Mammary epithelial cell (primary cell): ENCODE measurements at regions not wholly inside any gene's neighbourhood (a gene's known extent, or its start where the extent isn't known, plus 50 kb on each side); places are given as distances from the start of the nearest gene placed in this dataset.

Experiments used
- EZH2 ChIP-seq: IDR thresholded peaks from 2 replicates; pipeline ENCODE4 v1.6.1; 2012; ENCODE audit warnings: low read length, inconsistent platforms, borderline replicate concordance
- TF ChIP-seq, protein P1 (sequence below), 2 donors: IDR thresholded peaks in 1 of 2; conservative IDR thresholded peaks in 1 of 2; 2 replicates each; pipeline ENCODE4 v1.5.1; 2011 to 2012; ENCODE audit warnings: inconsistent platforms in 2 of 2, low read length in 2 of 2, mild to moderate bottlenecking in 2 of 2, control low read depth in 1 of 2, low read depth in 1 of 2; ENCODE audit not compliant: insufficient read depth in 1 of 2; ENCODE audit errors: extremely low read depth in 1 of 2

DNA sequence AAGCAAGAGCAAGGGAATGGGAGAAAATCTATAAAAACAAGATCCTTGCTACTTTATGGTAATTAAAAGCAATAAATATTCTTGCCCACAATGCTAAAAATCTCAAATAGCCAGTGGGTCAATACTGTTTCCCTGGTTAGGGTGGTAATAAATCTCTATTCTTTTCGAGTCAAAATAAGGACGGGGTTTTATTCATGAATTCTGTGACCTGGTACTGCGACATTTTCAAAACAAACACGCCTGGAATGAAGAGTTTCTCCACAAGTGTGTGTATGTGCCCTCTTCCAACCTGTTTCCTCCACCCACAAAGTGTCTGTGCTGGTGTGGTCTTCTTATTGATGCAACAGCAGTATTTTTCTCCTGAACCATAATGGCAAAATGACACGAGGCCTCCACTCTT is 358.8 kb upstream of the BRINP1 start:
- TF ChIP-seq, protein P1, sequence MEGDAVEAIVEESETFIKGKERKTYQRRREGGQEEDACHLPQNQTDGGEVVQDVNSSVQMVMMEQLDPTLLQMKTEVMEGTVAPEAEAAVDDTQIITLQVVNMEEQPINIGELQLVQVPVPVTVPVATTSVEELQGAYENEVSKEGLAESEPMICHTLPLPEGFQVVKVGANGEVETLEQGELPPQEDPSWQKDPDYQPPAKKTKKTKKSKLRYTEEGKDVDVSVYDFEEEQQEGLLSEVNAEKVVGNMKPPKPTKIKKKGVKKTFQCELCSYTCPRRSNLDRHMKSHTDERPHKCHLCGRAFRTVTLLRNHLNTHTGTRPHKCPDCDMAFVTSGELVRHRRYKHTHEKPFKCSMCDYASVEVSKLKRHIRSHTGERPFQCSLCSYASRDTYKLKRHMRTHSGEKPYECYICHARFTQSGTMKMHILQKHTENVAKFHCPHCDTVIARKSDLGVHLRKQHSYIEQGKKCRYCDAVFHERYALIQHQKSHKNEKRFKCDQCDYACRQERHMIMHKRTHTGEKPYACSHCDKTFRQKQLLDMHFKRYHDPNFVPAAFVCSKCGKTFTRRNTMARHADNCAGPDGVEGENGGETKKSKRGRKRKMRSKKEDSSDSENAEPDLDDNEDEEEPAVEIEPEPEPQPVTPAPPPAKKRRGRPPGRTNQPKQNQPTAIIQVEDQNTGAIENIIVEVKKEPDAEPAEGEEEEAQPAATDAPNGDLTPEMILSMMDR (conservative IDR thresholded peaks at IDR 0.05 in 1 of 2, IDR thresholded peaks at IDR 0.05 in 1 of 2; ENCODE audit: extremely low read depth in 1 of 2, insufficient read depth in 1 of 2, low read depth in 1 of 2, low read length in 2 of 2): no peak
- TF ChIP-seq EZH2: no peak
